ENCODE measurements at regions not wholly inside any gene's neighbourhood (a gene's known extent, or its start where the extent isn't known, plus 50 kb on each side); places are given as distances from the start of the nearest gene placed in this dataset.

DNA sequence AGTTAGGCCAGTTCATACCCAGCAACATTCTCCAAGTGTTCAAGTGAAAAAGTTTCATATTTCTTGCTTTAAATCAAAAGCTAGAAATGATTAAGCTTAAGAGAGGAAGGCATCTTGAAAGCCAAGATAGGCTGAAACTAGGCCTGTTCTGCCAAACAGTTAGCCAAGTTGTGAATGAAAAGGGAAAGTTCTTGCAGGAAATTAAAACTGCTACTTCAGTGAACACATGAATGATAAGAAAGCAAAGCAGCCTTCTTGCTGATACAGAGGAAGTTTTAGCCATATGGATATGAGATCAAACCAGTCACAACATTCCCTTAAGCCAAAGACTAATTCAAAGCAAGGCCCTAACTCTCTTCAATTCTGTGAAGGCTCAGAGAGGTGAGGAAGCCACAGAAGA is 274.7 kb downstream of the TUSC7 start:
- TF ChIP-seq, protein P1, sequence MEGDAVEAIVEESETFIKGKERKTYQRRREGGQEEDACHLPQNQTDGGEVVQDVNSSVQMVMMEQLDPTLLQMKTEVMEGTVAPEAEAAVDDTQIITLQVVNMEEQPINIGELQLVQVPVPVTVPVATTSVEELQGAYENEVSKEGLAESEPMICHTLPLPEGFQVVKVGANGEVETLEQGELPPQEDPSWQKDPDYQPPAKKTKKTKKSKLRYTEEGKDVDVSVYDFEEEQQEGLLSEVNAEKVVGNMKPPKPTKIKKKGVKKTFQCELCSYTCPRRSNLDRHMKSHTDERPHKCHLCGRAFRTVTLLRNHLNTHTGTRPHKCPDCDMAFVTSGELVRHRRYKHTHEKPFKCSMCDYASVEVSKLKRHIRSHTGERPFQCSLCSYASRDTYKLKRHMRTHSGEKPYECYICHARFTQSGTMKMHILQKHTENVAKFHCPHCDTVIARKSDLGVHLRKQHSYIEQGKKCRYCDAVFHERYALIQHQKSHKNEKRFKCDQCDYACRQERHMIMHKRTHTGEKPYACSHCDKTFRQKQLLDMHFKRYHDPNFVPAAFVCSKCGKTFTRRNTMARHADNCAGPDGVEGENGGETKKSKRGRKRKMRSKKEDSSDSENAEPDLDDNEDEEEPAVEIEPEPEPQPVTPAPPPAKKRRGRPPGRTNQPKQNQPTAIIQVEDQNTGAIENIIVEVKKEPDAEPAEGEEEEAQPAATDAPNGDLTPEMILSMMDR (conservative IDR thresholded peaks at IDR 0.05): no peak
- no peak for DNase-seq (ENCODE audit: extremely low spot score, unreplicated experiment)
- Mint-ChIP-seq H3K27ac (no peak overlapping the region), H3K27me3 (no peaks in the 10 kb centered on the region), H3K9me3 (no peaks in the 10 kb centered on the region), H3K4me3 (no peak overlapping the region), H3K4me1 (ENCODE audit: unreplicated experiment) (no peaks in the 10 kb centered on the region), H3K36me3 (no peaks in the 10 kb centered on the region)

DNA sequence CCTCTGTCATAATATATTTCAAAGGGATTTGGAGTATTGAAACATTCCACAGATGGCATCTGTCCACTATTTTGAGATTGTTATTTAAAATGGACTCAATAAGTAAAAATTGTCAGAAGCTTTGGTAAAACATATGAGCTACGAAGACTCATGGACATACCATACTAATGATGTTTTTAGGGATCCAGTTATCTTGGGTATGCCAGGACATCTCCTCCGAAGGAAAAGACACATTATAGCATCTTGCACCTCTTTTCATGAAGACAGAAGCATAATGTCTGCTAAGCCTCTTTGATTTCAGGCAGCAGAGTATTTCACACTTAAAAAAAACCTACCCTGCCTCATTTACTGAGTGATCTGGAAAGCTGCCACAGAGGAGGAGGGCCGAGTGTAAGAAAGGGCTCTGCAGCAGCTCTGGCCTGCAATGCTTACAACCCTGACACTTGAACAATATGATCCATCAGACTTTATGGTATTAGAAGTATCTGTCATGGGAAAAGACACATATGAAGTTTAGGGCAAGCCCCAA is 284.8 kb downstream of the TUSC7 start:
- Mint-ChIP-seq H3K4me3 (no peak overlapping the region), H3K36me3 (no peaks in the 10 kb centered on the region), H3K9me3 (no peaks in the 10 kb centered on the region), H3K27me3 (no peaks in the 10 kb centered on the region), H3K4me1 (ENCODE audit: unreplicated experiment) (no peaks in the 10 kb centered on the region), H3K27ac (no peak overlapping the region)
- TF ChIP-seq, protein P1 (conservative IDR thresholded peaks at IDR 0.05): no peak
- DNase-seq (ENCODE audit: extremely low spot score, unreplicated experiment): no peak

- Mint-ChIP-seq H3K4me1 (ENCODE audit: unreplicated experiment) (no peaks in the 10 kb centered on the region), H3K4me3 (no peak overlapping the region), H3K9me3 (no peaks in the 10 kb centered on the region), H3K27me3 (no peaks in the 10 kb centered on the region), H3K36me3 (no peaks in the 10 kb centered on the region), H3K27ac (no peak overlapping the region)
- no peak for DNase-seq (ENCODE audit: extremely low spot score, unreplicated experiment)
- TF ChIP-seq, protein P1 (conservative IDR thresholded peaks at IDR 0.05): no peak
Observed at GRCh38 chr3:117003501-117003900, 293.9 kb downstream of the TUSC7 start.

GRCh38 chr3:117005274-117005673 is 295.7 kb downstream of the TUSC7 start:
- Mint-ChIP-seq H3K4me1 (ENCODE audit: unreplicated experiment) (no peaks in the 10 kb centered on the region), H3K4me3 (no peak overlapping the region), H3K9me3 (no peaks in the 10 kb centered on the region), H3K27ac (no peak overlapping the region), H3K27me3 (no peaks in the 10 kb centered on the region), H3K36me3 (no peaks in the 10 kb centered on the region)
- TF ChIP-seq, protein P1 (conservative IDR thresholded peaks at IDR 0.05): no peak
- DNase-seq (ENCODE audit: extremely low spot score, unreplicated experiment): no peak

DNA sequence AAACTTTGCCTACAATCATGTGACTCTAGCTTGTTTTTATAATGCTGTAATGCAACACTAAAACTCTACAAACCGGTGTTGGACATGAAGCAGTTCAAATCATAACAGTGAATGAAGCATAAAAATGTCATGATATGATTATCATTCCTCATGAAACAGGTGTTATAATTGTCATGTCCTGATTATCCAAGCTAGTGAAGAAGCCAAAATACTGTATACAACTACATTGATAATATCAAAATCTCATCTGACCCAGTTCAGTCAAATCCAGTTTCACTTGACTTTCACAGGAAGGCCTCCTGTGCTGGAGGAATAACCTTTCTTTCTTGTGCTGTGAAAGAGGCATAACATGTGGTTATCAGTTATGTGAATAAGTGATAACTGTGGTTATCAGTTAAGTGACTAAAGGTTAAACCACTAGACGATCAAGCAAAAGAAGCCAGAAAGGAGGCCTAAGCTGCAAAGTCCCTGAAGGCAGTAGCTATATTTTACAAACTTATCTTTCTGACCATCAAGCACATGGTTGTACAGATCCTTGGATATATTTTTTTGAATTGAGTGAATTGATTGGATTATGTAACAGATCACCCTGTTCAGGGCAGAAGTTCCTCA is 296.4 kb downstream of the TUSC7 start:
- H3K4me1 Mint-ChIP-seq (ENCODE audit: unreplicated experiment): no peaks in the 10 kb centered on the region
- no peak overlapping the region for H3K4me3 Mint-ChIP-seq
- no peaks in the 10 kb centered on the region for H3K27me3 Mint-ChIP-seq
- no peaks in the 10 kb centered on the region for H3K9me3 Mint-ChIP-seq
- no peak overlapping the region for H3K27ac Mint-ChIP-seq
- DNase-seq (ENCODE audit: extremely low spot score, unreplicated experiment): no peak
- no peaks in the 10 kb centered on the region for H3K36me3 Mint-ChIP-seq
- TF ChIP-seq, protein P1 (conservative IDR thresholded peaks at IDR 0.05): no peak

All from type B pancreatic cell (in vitro differentiated cells).